HCT116 (cell line): ENCODE measurements at regions not wholly inside any gene's neighbourhood (a gene's known extent, or its start where the extent isn't known, plus 50 kb on each side); places are given as distances from the start of the nearest gene placed in this dataset.

Experiments used
- ATAC-seq: fragments of 200-7000 bp; cut with Tn5 transposase; 2 replicates; pipeline ENCODE4 v1.9.1; 2020; ENCODE audit warnings: mild to moderate bottlenecking, moderate library complexity
- BruUV-seq: library from RNA; stranded (reverse); fragments of 400-500 nt; replicated peaks from 2 replicates; lab custom pipeline; 2021; lab: Mats Ljungman, UMichigan
- CTCF ChIA-PET: fragments of 300-600 bp; sonication (Branson Sonifier 250); formaldehyde crosslinking; loops from one replicate; lab custom pipeline; 2021; ENCODE audit warnings: antibody characterized with exemption; lab: Charles Lee
- POLR2A ChIA-PET: fragments of 300-600, 350-600 bp; sonication (Branson Sonifier 250); formaldehyde crosslinking; loops from one replicate; lab custom pipeline; 2021; ENCODE audit warnings: antibody characterized with exemption; lab: Charles Lee
- RAD21 ChIA-PET, 2 experiments: fragments of 300-600 bp; sonication (Branson Sonifier 250); formaldehyde crosslinking; loops; one replicate each; lab custom pipeline; 2023; ENCODE audit warnings: low total read pairs in 2 of 2; ENCODE audit not compliant: uncharacterized antibody in 2 of 2, unreplicated experiment in 2 of 2, low non-redundant PET in 1 of 2; lab: Charles Lee
- DNase-seq: peaks from one replicate; pipeline ENCODE4 v3.0.0-alpha.2; 2010; ENCODE audit warnings: low read depth, low spot score
- H2AFZ ChIP-seq: fragments of 200-600 bp; shearing (Covaris generic), sonication (generic); 2 replicates; pipeline ENCODE4 v1.6.1; 2017; ENCODE audit warnings: low read depth, mixed run types, mixed read lengths, antibody characterized with exemption, low read length; ENCODE audit not compliant: poor library complexity, severe bottlenecking
- H3K27ac ChIP-seq: 2 replicates; pipeline ENCODE4 v1.5.1; 2012; ENCODE audit warnings: low read depth, low read length
- H3K27me3 ChIP-seq: fragments of 200-600 bp; sonication (generic); 2 replicates; pipeline ENCODE4 v1.6.1; 2016; ENCODE audit warnings: mixed run types, low read length, mixed read lengths; ENCODE audit not compliant: insufficient read depth
- H3K36me3 ChIP-seq, 2 experiments: fragments of 200-500 bp in 1 of 2; fragments of 200-600 bp in 1 of 2; sonication (Bioruptor generic) in 1 of 2; sonication (generic) in 1 of 2; 2 replicates each; pipeline versions ENCODE4 v1.5.1 to v1.6.1; 2014 to 2016; ENCODE audit warnings: low read length in 2 of 2, inconsistent platforms in 1 of 2, mixed read lengths in 1 of 2, mixed run types in 1 of 2; ENCODE audit not compliant: insufficient read depth in 2 of 2, control insufficient read depth in 1 of 2
- H3K4me1 ChIP-seq, 2 experiments: fragments of 200-600 bp in 1 of 2; sonication (generic) in 1 of 2; 2 replicates each; pipeline versions ENCODE4 v1.5.1 to v1.6.1; 2012 to 2017; ENCODE audit warnings: low read length in 2 of 2, inconsistent platforms in 1 of 2, mild to moderate bottlenecking in 1 of 2, mixed read lengths in 1 of 2, mixed run types in 1 of 2, moderate library complexity in 1 of 2; ENCODE audit not compliant: insufficient read depth in 2 of 2, control insufficient read depth in 1 of 2
- H3K4me2 ChIP-seq: fragments of 200-600 bp; sonication (generic); 2 replicates; pipeline ENCODE4 v1.6.1; 2017; ENCODE audit warnings: mixed run types, low read length, mixed read lengths
- H3K4me3 ChIP-seq, 2 experiments: fragments of 200-600 bp in 1 of 2; sonication (generic) in 1 of 2; replicated peaks in 1 of 2; 2 replicates each; pipeline ENCODE4 v1.5.1; 2011 to 2016; ENCODE audit warnings: low read length in 2 of 2, control low read depth in 1 of 2, low read depth in 1 of 2, mild to moderate bottlenecking in 1 of 2, mixed read lengths in 1 of 2, mixed run types in 1 of 2
- H3K79me2 ChIP-seq: fragments of 200-600 bp; sonication (generic); 2 replicates; pipeline ENCODE4 v1.6.1; 2017; ENCODE audit warnings: mild to moderate bottlenecking, mixed run types, low read length, moderate library complexity, mixed read lengths; ENCODE audit not compliant: insufficient read depth
- H3K9ac ChIP-seq: fragments of 200-600 bp; sonication (generic); 2 replicates; pipeline ENCODE4 v1.6.1; 2016; ENCODE audit warnings: low read length, mixed read lengths
- H3K9me2 ChIP-seq: fragments of 200-600 bp; sonication (generic), shearing (Covaris generic); 2 replicates; pipeline ENCODE4 v1.6.1; 2017; ENCODE audit warnings: mixed run types, mild to moderate bottlenecking, moderate library complexity; ENCODE audit not compliant: insufficient read depth
- H3K9me3 ChIP-seq, 2 experiments: fragments of 200-500 bp in 1 of 2; fragments of 200-600 bp in 1 of 2; sonication (Bioruptor generic) in 1 of 2; sonication (generic) in 1 of 2; 2 replicates each; pipeline ENCODE4 v1.6.1; 2014 to 2017; ENCODE audit warnings: low read length in 2 of 2, mixed read lengths in 2 of 2, inconsistent platforms in 1 of 2, low read depth in 1 of 2, mild to moderate bottlenecking in 1 of 2, mixed run types in 1 of 2, moderate library complexity in 1 of 2; ENCODE audit not compliant: control insufficient read depth in 1 of 2, insufficient read depth in 1 of 2
- H4K20me1 ChIP-seq: fragments of 200-600 bp; sonication (generic), shearing (Covaris generic); 2 replicates; pipeline ENCODE4 v1.6.1; 2017; ENCODE audit warnings: mixed run types, mild to moderate bottlenecking, moderate library complexity; ENCODE audit not compliant: insufficient read depth
- CEBPB ChIP-seq: IDR thresholded peaks from 2 replicates; pipeline ENCODE4 v1.6.1; 2012; ENCODE audit warnings: low read depth
- ELF1 ChIP-seq: IDR thresholded peaks from 2 replicates; pipeline ENCODE4 v1.6.1; 2012; ENCODE audit warnings: low read depth, borderline replicate concordance
- EZH2phosphoT487 ChIP-seq: fragments of 200-600 bp; IDR thresholded peaks from 2 replicates; pipeline ENCODE4 v1.6.1; 2018; ENCODE audit warnings: antibody characterized with exemption, borderline replicate concordance
- JUND ChIP-seq: IDR thresholded peaks from 2 replicates; pipeline ENCODE4 v1.6.1; 2012
- MAX ChIP-seq: IDR thresholded peaks from 2 replicates; pipeline ENCODE4 v1.6.1; 2012
- POLR2AphosphoS5 ChIP-seq: IDR thresholded peaks from 2 replicates; pipeline ENCODE4 v1.6.1; 2011; ENCODE audit warnings: mild to moderate bottlenecking, low read depth, low read length, moderate library complexity
- SIN3A ChIP-seq: IDR thresholded peaks from 2 replicates; pipeline ENCODE4 v1.6.1; 2012; ENCODE audit warnings: low read depth
- SP1 ChIP-seq: IDR thresholded peaks from 2 replicates; pipeline ENCODE4 v1.6.1; 2012; ENCODE audit warnings: low read depth
- ZBTB33 ChIP-seq: IDR thresholded peaks from 2 replicates; pipeline ENCODE4 v1.6.1; 2011; ENCODE audit warnings: mild to moderate bottlenecking, low read length, moderate library complexity; ENCODE audit not compliant: insufficient replicate concordance; ENCODE audit errors: extremely low read depth
- ZFX ChIP-seq: fragments of 450-650 bp; IDR thresholded peaks from 2 replicates; pipeline ENCODE4 v1.6.1; 2017
- intact Hi-C: fragments of 100-400 bp; cut with micrococcal nuclease; formaldehyde crosslinking; loops from 2 replicates; pipeline ENCODE4 v1.10.0; 2022

- no TSS peak for BruUV-seq
- H3K9me3 ChIP-seq = no peaks in the 10 kb centered on the region
- ChIA-PET RAD21 (no interaction called here), CTCF (no interaction called here), POLR2A (no interaction called here)
- ATAC-seq = no peak
- H4K20me1 ChIP-seq = no peaks in the 10 kb centered on the region
- no peak overlapping the region for H3K4me2 ChIP-seq
- H3K9ac ChIP-seq = no peak overlapping the region
- H3K79me2 ChIP-seq = no peaks in the 10 kb centered on the region
- H3K4me1 ChIP-seq = no peaks in the 10 kb centered on the region
- intact Hi-C loops = no loop called here
- no peaks in the 10 kb centered on the region for H3K36me3 ChIP-seq
- TF ChIP-seq ELF1 (no peak), CEBPB (no peak)
- TF ChIP-seq, all 23 proteins: peak for 0
- H3K27me3 ChIP-seq = no peaks in the 10 kb centered on the region
- DNase-seq = no peak
- H3K9me2 ChIP-seq = no peaks in the 10 kb centered on the region
- H2AFZ ChIP-seq = no peak overlapping the region
- H3K27ac ChIP-seq = no peak overlapping the region
- no peak overlapping the region for H3K4me3 ChIP-seq
Observed at GRCh38 chr2:156158808-156159207, 173.7 kb downstream of the NR4A2 start.

- no peak overlapping the region for H2AFZ ChIP-seq
- no peaks in the 10 kb centered on the region for H3K4me1 ChIP-seq
- ATAC-seq (no peak), DNase-seq (no peak)
- no peaks in the 10 kb centered on the region for H3K9me3 ChIP-seq
- ChIA-PET RAD21 (no interaction called here), CTCF (no interaction called here), POLR2A (no interaction called here)
- H3K4me2 ChIP-seq = no peak overlapping the region
- H4K20me1 ChIP-seq = no peaks in the 10 kb centered on the region
- no TSS peak for BruUV-seq
- H3K4me3 ChIP-seq = no peak overlapping the region
- no peaks in the 10 kb centered on the region for H3K36me3 ChIP-seq
- H3K27ac ChIP-seq = no peak overlapping the region
- no peaks in the 10 kb centered on the region for H3K27me3 ChIP-seq
- TF ChIP-seq CEBPB = no peak
- no peak for TF ChIP-seq JUND
- no peak for TF ChIP-seq POLR2AphosphoS5
- no peak for TF ChIP-seq ZBTB33
- TF ChIP-seq SP1 = no peak
- no peak for TF ChIP-seq MAX
- no peak for TF ChIP-seq ZFX
- TF ChIP-seq EZH2phosphoT487 = no peak
- TF ChIP-seq SIN3A = no peak
- intact Hi-C loops = no loop called here
- H3K9ac ChIP-seq = no peak overlapping the region
- no peaks in the 10 kb centered on the region for H3K9me2 ChIP-seq
- H3K79me2 ChIP-seq = no peaks in the 10 kb centered on the region
Observed at GRCh38 chr2:156157670-156158069, 174.9 kb downstream of the NR4A2 start.
